ENCODE measurements at regions not wholly inside any gene's neighbourhood (a gene's known extent, or its start where the extent isn't known, plus 50 kb on each side); places are given as distances from the start of the nearest gene placed in this dataset.

DNA sequence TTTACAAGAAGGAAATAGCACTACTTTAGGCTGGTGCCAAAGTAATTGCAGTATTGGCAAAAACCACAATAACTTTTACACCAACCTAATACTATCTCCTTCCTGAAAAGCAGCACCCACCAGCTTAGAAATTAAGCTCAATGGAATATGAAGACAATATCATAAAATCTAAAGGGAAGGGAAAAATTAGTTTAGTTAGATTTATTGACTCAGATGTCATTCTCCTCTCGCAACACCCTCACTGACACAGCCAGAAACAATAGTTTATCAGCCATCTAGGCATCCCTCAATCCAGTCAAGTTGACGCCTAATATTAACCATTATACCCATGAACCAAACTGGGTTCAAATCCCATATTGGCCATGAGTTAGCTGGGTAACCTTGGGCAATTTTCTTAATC, 820.4 kb upstream of the EPHA5 start:
- TF ChIP-seq POLR2A (IDR thresholded peaks at IDR 0.05) = no peak
- TF ChIP-seq, protein P1, sequence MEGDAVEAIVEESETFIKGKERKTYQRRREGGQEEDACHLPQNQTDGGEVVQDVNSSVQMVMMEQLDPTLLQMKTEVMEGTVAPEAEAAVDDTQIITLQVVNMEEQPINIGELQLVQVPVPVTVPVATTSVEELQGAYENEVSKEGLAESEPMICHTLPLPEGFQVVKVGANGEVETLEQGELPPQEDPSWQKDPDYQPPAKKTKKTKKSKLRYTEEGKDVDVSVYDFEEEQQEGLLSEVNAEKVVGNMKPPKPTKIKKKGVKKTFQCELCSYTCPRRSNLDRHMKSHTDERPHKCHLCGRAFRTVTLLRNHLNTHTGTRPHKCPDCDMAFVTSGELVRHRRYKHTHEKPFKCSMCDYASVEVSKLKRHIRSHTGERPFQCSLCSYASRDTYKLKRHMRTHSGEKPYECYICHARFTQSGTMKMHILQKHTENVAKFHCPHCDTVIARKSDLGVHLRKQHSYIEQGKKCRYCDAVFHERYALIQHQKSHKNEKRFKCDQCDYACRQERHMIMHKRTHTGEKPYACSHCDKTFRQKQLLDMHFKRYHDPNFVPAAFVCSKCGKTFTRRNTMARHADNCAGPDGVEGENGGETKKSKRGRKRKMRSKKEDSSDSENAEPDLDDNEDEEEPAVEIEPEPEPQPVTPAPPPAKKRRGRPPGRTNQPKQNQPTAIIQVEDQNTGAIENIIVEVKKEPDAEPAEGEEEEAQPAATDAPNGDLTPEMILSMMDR (IDR thresholded peaks at IDR 0.05) = no peak
- TF ChIP-seq POLR2AphosphoS5 (IDR thresholded peaks at IDR 0.05) = no peak
